Adrenal gland (tissue), 5 donors: ENCODE measurements at regions not wholly inside any gene's neighbourhood (a gene's known extent, or its start where the extent isn't known, plus 50 kb on each side); places are given as distances from the start of the nearest gene placed in this dataset.

ENCODE experiments used
- CTCF ChIP-seq, 6 experiments: fragments of 450-650 bp in 4 of 6; fragments of 200-600 bp in 2 of 6; sonication (generic) in 1 of 6; IDR thresholded peaks; 1 replicate in 5 of 6; 2 replicates in 1 of 6; pipeline versions ENCODE4 v1.5.1 to v1.8.0; 2016 to 2021; ENCODE audit warnings: antibody characterized with exemption in 6 of 6, mild to moderate bottlenecking in 2 of 6, moderate library complexity in 1 of 6
- POLR2A ChIP-seq, 2 donors: fragments of 450-650 bp; IDR thresholded peaks; one replicate each; pipeline ENCODE4 v1.6.1; 2017; ENCODE audit warnings: antibody characterized with exemption in 2 of 2, mild to moderate bottlenecking in 2 of 2, moderate library complexity in 1 of 2
- donor health status: DM: no; HTN: no; CAD: no.

GRCh38 chr18:6598657-6599056 is 130.9 kb upstream of the ARHGAP28 start:
- TF ChIP-seq CTCF (IDR thresholded peaks at IDR 0.05) (no peak), POLR2A (IDR thresholded peaks at IDR 0.05) (no peak)
